Prostate gland (tissue), 2 donors: ENCODE measurements at regions not wholly inside any gene's neighbourhood (a gene's known extent, or its start where the extent isn't known, plus 50 kb on each side); places are given as distances from the start of the nearest gene placed in this dataset.

Experiments used
- DNase-seq: peaks from one replicate; pipeline ENCODE4 v3.0.0-alpha.2; 2019; ENCODE audit warnings: low spot score
- H3K27ac ChIP-seq, 2 donors: fragments of 200-600 bp; sonication (generic); 2 replicates each; pipeline ENCODE4 v1.5.1; 2017 to 2019
- H3K27me3 ChIP-seq: fragments of 200-600 bp; sonication (generic); replicated peaks from 2 replicates; pipeline ENCODE4 v1.5.1; 2019; ENCODE audit not compliant: insufficient read depth
- H3K36me3 ChIP-seq, 2 donors: fragments of 200-600 bp; sonication (generic); 1 replicate in 1 of 2; 2 replicates in 1 of 2; pipeline versions ENCODE4 v1.5.1 to v1.8.1; 2017 to 2019
- H3K4me1 ChIP-seq: fragments of 200-600 bp; sonication (generic); replicated peaks from 2 replicates; pipeline ENCODE4 v1.5.1; 2019
- H3K4me3 ChIP-seq, 2 donors: fragments of 200-600 bp; sonication (generic); 2 replicates each; pipeline ENCODE4 v1.5.1; 2017 to 2019
- H3K9me3 ChIP-seq: fragments of 200-600 bp; sonication (generic); 2 replicates; pipeline ENCODE4 v1.5.1; 2017
- CTCF ChIP-seq, 4 experiments: fragments of 200-600 bp in 2 of 4; fragments of 450-650 bp in 2 of 4; sonication (generic) in 2 of 4; IDR thresholded peaks; 1 replicate in 3 of 4; 2 replicates in 1 of 4; pipeline ENCODE4 v1.5.1; 2016 to 2019; ENCODE audit warnings: antibody characterized with exemption in 4 of 4, mild to moderate bottlenecking in 2 of 4, moderate library complexity in 2 of 4
- POLR2A ChIP-seq: fragments of 450-650 bp; IDR thresholded peaks from one replicate; pipeline ENCODE4 v1.6.1; 2016; ENCODE audit warnings: antibody characterized with exemption, mild to moderate bottlenecking
- POLR2AphosphoS5 ChIP-seq: sonication (generic); formaldehyde crosslinking; IDR thresholded peaks from one replicate; pipeline ENCODE4 v1.6.1; 2017; ENCODE audit warnings: antibody characterized with exemption
- WGBS: methylation state at CpG from one replicate; pipeline ENCODE4 v1.1.5; 2018; 5-methylcytosine and 5-hydroxymethylcytosine counted together
- intact Hi-C: fragments of 100-400 bp; cut with DNase I; formaldehyde crosslinking; loops from one replicate; pipeline ENCODE4 v1.14.2; 2022

- intact Hi-C loops: no loop called here
- TF ChIP-seq POLR2A (no peak), POLR2AphosphoS5 (no peak), CTCF (IDR thresholded peaks at IDR 0.05) (no peak)
- Histone ChIP-seq H3K27ac (no peak overlapping the region), H3K9me3 (no peaks in the 10 kb centered on the region), H3K36me3 (no peaks in the 10 kb centered on the region), H3K4me3 (no peak overlapping the region), H3K27me3 (no peaks in the 10 kb centered on the region), H3K4me1 (no peaks in the 10 kb centered on the region)
- DNase-seq: no peak
- WGBS: 47% methylated on average over 8 of the region's 8 CpGs
Observed at GRCh38 chr1:233543338-233544255, 70.3 kb upstream of the KCNK1 start.

GRCh38 chr1:233544304-233544703, 69.6 kb upstream of the KCNK1 start:
- Histone ChIP-seq H3K27ac (no peak overlapping the region), H3K4me1 (no peaks in the 10 kb centered on the region), H3K36me3 (no peaks in the 10 kb centered on the region), H3K4me3 (no peak overlapping the region), H3K9me3 (no peaks in the 10 kb centered on the region), H3K27me3 (no peaks in the 10 kb centered on the region)
- WGBS: 64% methylated on average over 5 of the region's 5 CpGs
- intact Hi-C loops: no loop called here
- no peak for DNase-seq
- TF ChIP-seq POLR2A (no peak), POLR2AphosphoS5 (no peak), CTCF (IDR thresholded peaks at IDR 0.05) (no peak)

- Histone ChIP-seq H3K9me3 (no peaks in the 10 kb centered on the region), H3K27me3 (no peaks in the 10 kb centered on the region), H3K27ac (no peak overlapping the region), H3K4me1 (no peaks in the 10 kb centered on the region), H3K4me3 (no peak overlapping the region), H3K36me3 (no peaks in the 10 kb centered on the region)
- DNase-seq: no peak
- no peak for TF ChIP-seq CTCF (IDR thresholded peaks at IDR 0.05)
- TF ChIP-seq POLR2AphosphoS5: no peak
- TF ChIP-seq POLR2A: no peak
- 81% methylated on average over 1 of the region's 1 CpG for WGBS
- intact Hi-C loops: no loop called here
Observed at GRCh38 chr1:233547726-233548125, 66.2 kb upstream of the KCNK1 start.

GRCh38 chr1:233549404-233549803, 64.5 kb upstream of the KCNK1 start:
- no peak overlapping the region for H3K27ac ChIP-seq
- no peak for DNase-seq
- intact Hi-C loops: no loop called here
- H3K36me3 ChIP-seq: no peaks in the 10 kb centered on the region
- 40% methylated on average over 2 of the region's 2 CpGs for WGBS
- H3K27me3 ChIP-seq: no peaks in the 10 kb centered on the region
- TF ChIP-seq POLR2AphosphoS5 (no peak), POLR2A (no peak), CTCF (IDR thresholded peaks at IDR 0.05) (no peak)
- no peaks in the 10 kb centered on the region for H3K9me3 ChIP-seq
- H3K4me1 ChIP-seq: no peaks in the 10 kb centered on the region
- H3K4me3 ChIP-seq: no peak overlapping the region

- intact Hi-C loops: no loop called here
- no peaks in the 10 kb centered on the region for H3K36me3 ChIP-seq
- H3K27ac ChIP-seq: no peak overlapping the region
- no peaks in the 10 kb centered on the region for H3K27me3 ChIP-seq
- no peaks in the 10 kb centered on the region for H3K9me3 ChIP-seq
- 87% methylated on average over 3 of the region's 3 CpGs for WGBS
- no peak for DNase-seq
- H3K4me3 ChIP-seq: no peak overlapping the region
- H3K4me1 ChIP-seq: no peaks in the 10 kb centered on the region
- TF ChIP-seq CTCF (IDR thresholded peaks at IDR 0.05): no peak
- TF ChIP-seq POLR2A: no peak
- TF ChIP-seq POLR2AphosphoS5: no peak
Observed at GRCh38 chr1:233549917-233550316, 64.0 kb upstream of the KCNK1 start.
